BLaER1 treated with 17β-estradiol and CSF1 and Interleukin-3, amounts not matched to agents 10 nM and 100 nM (cell line): ENCODE measurements at regions not wholly inside any gene's neighbourhood (a gene's known extent, or its start where the extent isn't known, plus 50 kb on each side); places are given as distances from the start of the nearest gene placed in this dataset.
"Not testable (repeated sequence)": the region's sequence is repeated elsewhere in the genome, so short reads cannot be mapped to it uniquely, and the experiment has no call there.

Experiments
- H3K27ac ChIP-seq, 11 experiments: shearing (Covaris generic); formaldehyde crosslinking; 2 replicates each; pipeline ENCODE4 v1.8.1; 2022
- H3K27me3 ChIP-seq, 11 experiments: shearing (Covaris generic); formaldehyde crosslinking; 2 replicates each; pipeline ENCODE4 v1.8.1; 2022
- H3K36me3 ChIP-seq, 11 experiments: shearing (Covaris generic); formaldehyde crosslinking; 2 replicates each; pipeline ENCODE4 v1.8.1; 2022
- H3K4me1 ChIP-seq, 10 experiments: shearing (Covaris generic); formaldehyde crosslinking; 2 replicates each; pipeline ENCODE4 v1.8.1; 2022
- H3K4me2 ChIP-seq, 11 experiments: shearing (Covaris generic); formaldehyde crosslinking; 2 replicates each; pipeline ENCODE4 v1.8.1; 2022
- H3K4me3 ChIP-seq, 10 experiments: shearing (Covaris generic); formaldehyde crosslinking; 2 replicates each; pipeline ENCODE4 v1.8.1; 2022
- H3K9ac ChIP-seq, 11 experiments: shearing (Covaris generic); formaldehyde crosslinking; 2 replicates each; pipeline ENCODE4 v1.8.1; 2022
- H3K9me3 ChIP-seq, 11 experiments: shearing (Covaris generic); formaldehyde crosslinking; replicated peaks in 1 of 11; 2 replicates each; pipeline ENCODE4 v1.8.1; 2022
- H4K20me1 ChIP-seq, 11 experiments: shearing (Covaris generic); formaldehyde crosslinking; 2 replicates each; pipeline ENCODE4 v1.8.1; 2022
- Cebpa-rat ChIP-seq, 11 experiments: shearing (Covaris generic); IDR thresholded peaks; 2 replicates each; pipeline ENCODE4 v1.8.1; 2022

- Histone ChIP-seq H3K27me3 (no peaks in the 10 kb centered on the region), H3K4me2 (no peak overlapping the region), H3K4me3 (no peak overlapping the region), H3K27ac (no peak overlapping the region), H3K9me3 (peaks cover 36 to 57% (median 41%) of the 10 kb centered on the region in 11 experiments), H4K20me1 (no peaks in the 10 kb centered on the region), H3K9ac (no peak overlapping the region), H3K36me3 (no peaks in the 10 kb centered on the region), H3K4me1 (no peaks in the 10 kb centered on the region)
- TF ChIP-seq Cebpa-rat (IDR thresholded peaks at IDR 0.05), result no peak
Measured at GRCh38 chr5:111635916-111636570, 121.0 kb downstream of the NREP start.

- Histone ChIP-seq H3K9ac (no peak overlapping the region), H3K4me2 (no peak overlapping the region), H3K9me3 (peaks cover 29 to 49% (median 34%) of the 10 kb centered on the region in 11 experiments), H3K4me1 (no peaks in the 10 kb centered on the region), H3K36me3 (no peaks in the 10 kb centered on the region), H3K27ac (no peak overlapping the region), H3K4me3 (no peak overlapping the region), H4K20me1 (no peaks in the 10 kb centered on the region), H3K27me3 (no peaks in the 10 kb centered on the region)
- TF ChIP-seq Cebpa-rat (IDR thresholded peaks at IDR 0.05), result no peak
Measured at GRCh38 chr5:111635151-111635902, 121.7 kb downstream of the NREP start.

- Histone ChIP-seq H3K4me3 (no peak overlapping the region), H3K36me3 (no peaks in the 10 kb centered on the region), H3K27ac (no peak overlapping the region), H4K20me1 (no peaks in the 10 kb centered on the region), H3K9ac (no peak overlapping the region), H3K27me3 (no peaks in the 10 kb centered on the region), H3K9me3 (peaks cover 0 to 20% (median 9%) of the 10 kb centered on the region in 11 experiments; a peak in 14 of 22 replicates), H3K4me2 (no peak overlapping the region), H3K4me1 (no peaks in the 10 kb centered on the region)
- TF ChIP-seq Cebpa-rat (IDR thresholded peaks at IDR 0.05), result no peak
Measured at GRCh38 chr5:111631328-111631727, 119.0 kb upstream of the STARD4 start.

GRCh38 chr5:111628901-111629300 is 116.6 kb upstream of the STARD4 start:
- Histone ChIP-seq H3K9ac (no peak overlapping the region), H3K36me3 (no peaks in the 10 kb centered on the region), H3K4me1 (no peaks in the 10 kb centered on the region), H3K4me3 (no peak overlapping the region), H3K27ac (no peak overlapping the region), H3K27me3 (no peaks in the 10 kb centered on the region), H3K4me2 (no peak overlapping the region), H3K9me3 (peaks cover 0 to 21% (median 11%) of the 10 kb centered on the region in 11 experiments; a peak in 12 of 22 replicates), H4K20me1 (no peaks in the 10 kb centered on the region)
- TF ChIP-seq Cebpa-rat (IDR thresholded peaks at IDR 0.05), result no peak

- Histone ChIP-seq H3K36me3 (no peaks in the 10 kb centered on the region), H3K9me3 (peaks cover 0 to 21% (median 11%) of the 10 kb centered on the region in 11 experiments; a peak in 12 of 22 replicates), H3K27me3 (no peaks in the 10 kb centered on the region), H3K4me1 (no peaks in the 10 kb centered on the region), H3K4me2 (no peak overlapping the region), H3K4me3 (no peak overlapping the region), H4K20me1 (no peaks in the 10 kb centered on the region), H3K27ac (no peak overlapping the region), H3K9ac (no peak overlapping the region)
- no peak for TF ChIP-seq Cebpa-rat (IDR thresholded peaks at IDR 0.05)
Measured at GRCh38 chr5:111627862-111628261, 115.5 kb upstream of the STARD4 start.

GRCh38 chr5:111626473-111627148 is 114.3 kb upstream of the STARD4 start:
- no peak overlapping the region for H3K4me2 ChIP-seq
- H3K27me3 ChIP-seq, result no peaks in the 10 kb centered on the region
- H3K9me3 ChIP-seq, result peaks cover 0 to 21% (median 11%) of the 10 kb centered on the region in 11 experiments; a peak in 12 of 22 replicates
- no peak overlapping the region for H3K9ac ChIP-seq
- no peaks in the 10 kb centered on the region for H3K4me1 ChIP-seq
- no peak overlapping the region for H3K4me3 ChIP-seq
- H4K20me1 ChIP-seq, result no peaks in the 10 kb centered on the region
- H3K36me3 ChIP-seq, result no peaks in the 10 kb centered on the region
- TF ChIP-seq Cebpa-rat (IDR thresholded peaks at IDR 0.05), result no peak
- H3K27ac ChIP-seq, result no peak overlapping the region

GRCh38 chr5:111618623-111619271 is 106.4 kb upstream of the STARD4 start:
- Histone ChIP-seq H3K36me3 (no peaks in the 10 kb centered on the region), H3K9ac (no peak overlapping the region), H3K4me2 (no peak overlapping the region), H3K27ac (no peak overlapping the region), H4K20me1 (no peaks in the 10 kb centered on the region), H3K27me3 (no peaks in the 10 kb centered on the region), H3K4me1 (no peaks in the 10 kb centered on the region), H3K4me3 (no peak overlapping the region), H3K9me3 (no peaks in the 10 kb centered on the region; a peak in 1 of 22 replicates)
- no peak for TF ChIP-seq Cebpa-rat (IDR thresholded peaks at IDR 0.05)

- Histone ChIP-seq H4K20me1 (no peaks in the 10 kb centered on the region), H3K9me3 (peaks cover 8 to 22% (median 13%) of the 10 kb centered on the region in 11 experiments; a peak in 13 of 22 replicates), H3K4me2 (no peak overlapping the region), H3K27ac (no peak overlapping the region), H3K9ac (no peak overlapping the region), H3K36me3 (no peaks in the 10 kb centered on the region), H3K4me1 (no peaks in the 10 kb centered on the region), H3K4me3 (no peak overlapping the region), H3K27me3 (no peaks in the 10 kb centered on the region)
- TF ChIP-seq Cebpa-rat (IDR thresholded peaks at IDR 0.05), result no peak
Measured at GRCh38 chr5:111615054-111615453, 102.7 kb upstream of the STARD4 start.

GRCh38 chr5:111612013-111612630 is 99.8 kb upstream of the STARD4 start:
- H3K27ac ChIP-seq, H3K4me2 ChIP-seq, H3K27me3 ChIP-seq, H3K9ac ChIP-seq, H3K36me3 ChIP-seq, H3K4me3 ChIP-seq, H3K4me1 ChIP-seq, H4K20me1 ChIP-seq: not testable (repeated sequence)
- H3K9me3 ChIP-seq, result peaks cover 8 to 22% (median 13%) of the 10 kb centered on the region in 11 experiments; a peak in 13 of 22 replicates
